ENCODE measurements at regions not wholly inside any gene's neighbourhood (a gene's known extent, or its start where the extent isn't known, plus 50 kb on each side); places are given as distances from the start of the nearest gene placed in this dataset.
"Not testable (repeated sequence)": the region's sequence is repeated elsewhere in the genome, so short reads cannot be mapped to it uniquely, and the experiment has no call there.

DNA sequence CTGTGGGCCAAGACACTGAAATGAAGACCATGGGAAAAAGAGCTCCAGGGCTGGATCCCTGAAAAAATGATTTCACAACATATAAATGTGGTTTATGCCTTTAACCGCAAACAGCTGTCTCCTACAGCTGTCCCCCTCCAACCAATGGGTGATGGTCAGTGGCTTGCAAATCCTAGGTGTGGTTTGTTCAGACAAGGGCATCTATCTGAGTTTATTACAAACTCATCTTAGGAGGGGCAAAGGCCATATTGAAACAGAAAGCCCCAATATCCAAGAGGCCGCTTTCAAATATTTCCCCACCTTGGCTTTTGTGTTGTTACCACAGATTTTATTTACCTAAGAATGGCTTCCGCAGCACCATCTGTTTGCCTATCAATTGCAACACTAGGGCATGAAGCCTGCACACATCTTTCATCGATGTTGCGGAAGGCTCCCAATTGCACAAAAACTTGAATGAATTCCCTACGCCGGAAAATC, 503.6 kb upstream of the AMELY start:
- no peak overlapping the region for H3K27ac ChIP-seq
- no peak for DNase-seq
- no peak for TF ChIP-seq POLR2A (IDR thresholded peaks at IDR 0.05)
- TF ChIP-seq, protein P1, sequence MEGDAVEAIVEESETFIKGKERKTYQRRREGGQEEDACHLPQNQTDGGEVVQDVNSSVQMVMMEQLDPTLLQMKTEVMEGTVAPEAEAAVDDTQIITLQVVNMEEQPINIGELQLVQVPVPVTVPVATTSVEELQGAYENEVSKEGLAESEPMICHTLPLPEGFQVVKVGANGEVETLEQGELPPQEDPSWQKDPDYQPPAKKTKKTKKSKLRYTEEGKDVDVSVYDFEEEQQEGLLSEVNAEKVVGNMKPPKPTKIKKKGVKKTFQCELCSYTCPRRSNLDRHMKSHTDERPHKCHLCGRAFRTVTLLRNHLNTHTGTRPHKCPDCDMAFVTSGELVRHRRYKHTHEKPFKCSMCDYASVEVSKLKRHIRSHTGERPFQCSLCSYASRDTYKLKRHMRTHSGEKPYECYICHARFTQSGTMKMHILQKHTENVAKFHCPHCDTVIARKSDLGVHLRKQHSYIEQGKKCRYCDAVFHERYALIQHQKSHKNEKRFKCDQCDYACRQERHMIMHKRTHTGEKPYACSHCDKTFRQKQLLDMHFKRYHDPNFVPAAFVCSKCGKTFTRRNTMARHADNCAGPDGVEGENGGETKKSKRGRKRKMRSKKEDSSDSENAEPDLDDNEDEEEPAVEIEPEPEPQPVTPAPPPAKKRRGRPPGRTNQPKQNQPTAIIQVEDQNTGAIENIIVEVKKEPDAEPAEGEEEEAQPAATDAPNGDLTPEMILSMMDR (IDR thresholded peaks at IDR 0.05), result no peak
- no peaks in the 10 kb centered on the region for H3K4me1 ChIP-seq
- H3K27me3 ChIP-seq, result no peaks in the 10 kb centered on the region
- H3K4me3 ChIP-seq, result no peak overlapping the region
- no peaks in the 10 kb centered on the region for H3K36me3 ChIP-seq
- no peaks in the 10 kb centered on the region for H3K9me3 ChIP-seq

DNA sequence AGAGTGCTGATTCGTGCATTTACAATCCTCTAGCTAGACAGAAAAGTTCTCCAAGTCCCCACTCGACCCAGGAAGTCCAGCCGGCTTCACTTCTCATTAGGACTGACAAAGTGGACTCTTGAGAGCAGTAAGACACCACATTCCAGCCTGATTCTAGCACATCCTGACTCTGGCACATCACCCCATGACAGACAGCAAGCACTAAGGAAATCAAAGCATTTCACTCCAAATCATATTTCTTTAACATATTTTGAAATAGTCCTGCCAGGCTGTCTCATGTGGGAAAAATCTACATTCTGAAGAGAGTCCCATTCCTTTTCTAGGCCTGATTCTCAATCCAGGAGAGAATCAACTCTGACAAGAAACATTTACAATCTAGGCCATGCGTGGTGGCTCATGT, 478.5 kb upstream of the AMELY start:
- Histone ChIP-seq H3K36me3 (no peaks in the 10 kb centered on the region), H3K4me1 (no peaks in the 10 kb centered on the region), H3K27ac (no peak overlapping the region), H3K27me3 (no peaks in the 10 kb centered on the region), H3K4me3 (no peak overlapping the region), H3K9me3 (peaks cover 0 to 5% (median 0%) of the 10 kb centered on the region in 4 donors)
- DNase-seq, result no peak
- no peak for TF ChIP-seq POLR2A (IDR thresholded peaks at IDR 0.05)
- TF ChIP-seq, protein P1 (IDR thresholded peaks at IDR 0.05), result no peak

- no peak overlapping the region for H3K27ac ChIP-seq
- no peaks in the 10 kb centered on the region for H3K9me3 ChIP-seq
- DNase-seq, result no peak
- TF ChIP-seq, protein P1 (IDR thresholded peaks at IDR 0.05), result no peak
- no peak for TF ChIP-seq POLR2A (IDR thresholded peaks at IDR 0.05)
- no peaks in the 10 kb centered on the region for H3K27me3 ChIP-seq
- H3K36me3 ChIP-seq, result no peaks in the 10 kb centered on the region
- H3K4me3 ChIP-seq, result no peak overlapping the region
- no peaks in the 10 kb centered on the region for H3K4me1 ChIP-seq
Observed at GRCh38 chrY:7382988-7383387, 471.4 kb upstream of the AMELY start.

DNA sequence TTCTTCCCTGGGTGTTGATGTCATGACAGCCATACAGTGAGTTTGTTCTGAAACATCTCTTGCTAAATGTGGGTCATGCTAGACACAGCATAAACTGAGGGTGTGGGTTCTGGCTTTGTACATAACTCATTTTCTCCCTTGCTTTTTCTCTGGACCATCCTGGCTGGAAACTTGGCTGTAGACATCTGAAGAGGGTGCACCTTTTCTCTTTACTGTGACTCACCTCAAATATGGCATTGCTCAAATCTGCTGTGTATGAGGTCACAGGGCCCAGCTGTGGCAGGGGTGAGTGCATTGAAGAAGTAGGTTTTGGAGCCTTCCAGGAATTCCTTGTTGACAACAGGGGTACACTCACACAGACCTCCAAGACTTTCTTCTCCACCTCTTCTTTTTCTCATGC, 465.5 kb upstream of the AMELY start:
- Histone ChIP-seq H3K9me3 (no peaks in the 10 kb centered on the region), H3K4me3 (no peak overlapping the region), H3K27me3 (no peaks in the 10 kb centered on the region), H3K4me1 (no peaks in the 10 kb centered on the region), H3K27ac (no peak overlapping the region), H3K36me3 (no peaks in the 10 kb centered on the region)
- no peak for DNase-seq
- TF ChIP-seq POLR2A (IDR thresholded peaks at IDR 0.05), result no peak
- TF ChIP-seq, protein P1 (IDR thresholded peaks at IDR 0.05), result no peak

DNA sequence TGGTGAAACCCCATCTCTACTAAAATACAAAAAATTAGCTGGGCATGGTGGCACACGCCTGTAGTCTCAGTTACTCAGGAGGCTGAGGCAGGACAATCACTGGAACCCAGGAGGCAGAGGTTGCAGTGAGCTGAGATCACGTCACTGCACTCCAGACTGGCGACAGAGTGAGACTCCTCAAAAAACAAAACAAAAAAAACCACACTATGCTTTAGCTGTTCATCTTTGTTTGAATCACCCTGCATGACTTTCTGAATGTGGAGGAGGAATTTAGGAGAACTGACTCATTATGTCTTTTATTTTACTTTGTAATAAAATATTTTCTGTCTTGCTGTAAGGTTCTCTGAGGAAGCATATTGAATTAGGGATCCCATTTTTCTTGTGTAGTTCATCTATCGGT, 462.9 kb upstream of the AMELY start:
- DNase-seq, H3K27me3 ChIP-seq, H3K27ac ChIP-seq, H3K4me3 ChIP-seq, H3K36me3 ChIP-seq, H3K4me1 ChIP-seq, H3K9me3 ChIP-seq: not testable (repeated sequence)

GRCh38 chrY:7371953-7372352, 460.4 kb upstream of the AMELY start:
- H3K36me3 ChIP-seq, DNase-seq, H3K9me3 ChIP-seq, H3K4me1 ChIP-seq, H3K27me3 ChIP-seq, H3K27ac ChIP-seq, H3K4me3 ChIP-seq: not testable (repeated sequence)

DNA sequence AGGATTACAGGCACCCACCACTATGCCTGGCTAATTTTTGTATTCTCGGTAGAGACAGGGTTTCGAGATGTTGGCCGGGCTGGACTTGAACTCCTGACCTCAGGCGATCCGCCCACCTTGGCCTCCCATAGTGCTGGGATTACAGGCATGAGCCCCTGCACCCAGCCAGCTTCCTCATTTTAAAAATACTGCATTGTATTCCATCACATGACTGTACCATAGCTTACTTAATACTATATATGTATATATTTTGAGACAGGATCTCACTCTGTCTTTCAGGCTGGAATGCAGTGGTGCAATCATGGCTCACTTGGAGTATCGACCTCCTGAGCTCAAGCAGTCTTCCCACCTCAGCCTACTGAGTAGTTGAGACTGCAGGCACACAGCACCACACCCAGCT, 459.5 kb upstream of the AMELY start:
- not testable (repeated sequence) for H3K4me3 ChIP-seq, DNase-seq, H3K36me3 ChIP-seq, H3K27ac ChIP-seq, H3K4me1 ChIP-seq, H3K9me3 ChIP-seq, H3K27me3 ChIP-seq
